Fibroblast of lung (primary cell): ENCODE measurements at regions not wholly inside any gene's neighbourhood (a gene's known extent, or its start where the extent isn't known, plus 50 kb on each side); places are given as distances from the start of the nearest gene placed in this dataset.
"Not testable (repeated sequence)": the region's sequence is repeated elsewhere in the genome, so short reads cannot be mapped to it uniquely, and the experiment has no call there.

Experiments
- DNase-seq, 2 donors: peaks; one replicate each; pipeline versions ENCODE4 v3.0.0 to v3.0.0-alpha.2; 2010; ENCODE audit warnings: low read depth in 2 of 2
- H2AFZ ChIP-seq: 2 replicates; pipeline ENCODE4 v1.5.1; 2012; ENCODE audit warnings: low read length, control low read depth, inconsistent platforms
- H3K27ac ChIP-seq: 2 replicates; pipeline ENCODE4 v1.5.1; 2011; ENCODE audit warnings: low read length, control low read depth; ENCODE audit not compliant: insufficient read depth
- H3K27me3 ChIP-seq: 2 replicates; pipeline ENCODE4 v1.5.1; 2011; ENCODE audit warnings: mild to moderate bottlenecking, low read length; ENCODE audit not compliant: control insufficient read depth, insufficient read depth
- H3K36me3 ChIP-seq: 2 replicates; pipeline ENCODE4 v1.5.1; 2011; ENCODE audit warnings: low read length; ENCODE audit not compliant: control insufficient read depth, insufficient read depth
- H3K4me1 ChIP-seq: 2 replicates; pipeline ENCODE4 v1.5.1; 2011; ENCODE audit warnings: low read length; ENCODE audit not compliant: control insufficient read depth, insufficient read depth; ENCODE audit errors: extremely low read depth
- H3K4me2 ChIP-seq: 2 replicates; pipeline ENCODE4 v1.5.1; 2011; ENCODE audit warnings: low read length, control low read depth; ENCODE audit not compliant: insufficient read depth; ENCODE audit errors: extremely low read depth
- H3K4me3 ChIP-seq, 4 experiments: fragments of 200-600 bp in 1 of 4; sonication (generic) in 1 of 4; replicated peaks in 1 of 4; 2 replicates each; pipeline ENCODE4 v1.5.1; 2011 to 2016; ENCODE audit warnings: low read length in 4 of 4, low read depth in 3 of 4, mild to moderate bottlenecking in 3 of 4, control low read depth in 2 of 4, inconsistent platforms in 1 of 4, mixed read lengths in 1 of 4; ENCODE audit not compliant: insufficient read depth in 1 of 4; ENCODE audit errors: control extremely low read depth in 1 of 4
- H3K79me2 ChIP-seq: 2 replicates; pipeline ENCODE4 v1.5.1; 2012; ENCODE audit warnings: mild to moderate bottlenecking, low read length, inconsistent platforms; ENCODE audit not compliant: control insufficient read depth, insufficient read depth
- H3K9ac ChIP-seq: 2 replicates; pipeline ENCODE4 v1.5.1; 2011; ENCODE audit warnings: mild to moderate bottlenecking, low read length, control low read depth; ENCODE audit not compliant: insufficient read depth
- H3K9me3 ChIP-seq: 2 replicates; pipeline ENCODE4 v1.5.1; 2012; ENCODE audit warnings: low read depth, low read length; ENCODE audit not compliant: control insufficient read depth, insufficient read depth
- H4K20me1 ChIP-seq: 2 replicates; pipeline ENCODE4 v1.5.1; 2011; ENCODE audit warnings: low read length; ENCODE audit not compliant: control insufficient read depth, insufficient read depth; ENCODE audit errors: extremely low read depth
- CTCF ChIP-seq, 2 donors: IDR thresholded peaks in 1 of 2; conservative IDR thresholded peaks in 1 of 2; 1 replicate in 1 of 2; 2 replicates in 1 of 2; pipeline ENCODE4 v1.5.1; 2011 to 2012; ENCODE audit warnings: low read length in 2 of 2, control low read depth in 1 of 2, inconsistent platforms in 1 of 2, low read depth in 1 of 2, mild to moderate bottlenecking in 1 of 2
- EZH2 ChIP-seq: IDR thresholded peaks from 2 replicates; pipeline ENCODE4 v1.5.1; 2012; ENCODE audit warnings: low read length, control low read depth, mild to moderate bottlenecking; ENCODE audit errors: missing control alignments

DNA sequence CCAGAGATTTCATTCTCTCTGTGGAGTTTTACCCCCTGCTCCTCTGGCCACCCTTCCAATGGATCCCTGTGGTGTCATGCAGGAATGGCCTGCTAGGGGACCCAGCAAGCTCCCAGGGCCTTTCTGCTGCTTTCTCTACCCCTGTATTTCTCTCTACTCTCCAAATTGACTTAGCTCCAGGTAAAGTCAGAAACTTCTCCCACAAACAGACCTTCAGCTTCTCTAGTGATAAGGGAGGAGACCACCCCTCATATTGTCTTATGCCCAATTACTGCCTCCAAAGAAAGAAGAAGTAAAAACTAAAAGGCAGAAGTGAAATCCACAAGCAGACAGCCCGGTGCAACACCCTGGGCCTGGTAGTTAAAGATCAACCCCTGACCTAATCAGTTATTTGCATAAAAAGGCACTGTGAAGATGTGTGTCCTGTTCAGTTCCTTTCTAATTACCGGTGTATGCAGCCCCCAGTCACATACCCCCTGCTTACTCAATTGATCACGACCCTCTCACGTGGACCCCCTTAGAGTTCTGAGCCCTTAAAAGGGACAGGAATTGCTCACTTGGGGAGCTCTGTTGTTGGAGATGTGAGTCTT is 104.7 kb upstream of the EPB41L4A start:
- not testable (repeated sequence) for H4K20me1 ChIP-seq, H3K4me3 ChIP-seq, H3K79me2 ChIP-seq, DNase-seq, H3K9ac ChIP-seq, H3K27me3 ChIP-seq, H2AFZ ChIP-seq, H3K4me1 ChIP-seq, H3K36me3 ChIP-seq, H3K9me3 ChIP-seq, H3K4me2 ChIP-seq, H3K27ac ChIP-seq

DNA sequence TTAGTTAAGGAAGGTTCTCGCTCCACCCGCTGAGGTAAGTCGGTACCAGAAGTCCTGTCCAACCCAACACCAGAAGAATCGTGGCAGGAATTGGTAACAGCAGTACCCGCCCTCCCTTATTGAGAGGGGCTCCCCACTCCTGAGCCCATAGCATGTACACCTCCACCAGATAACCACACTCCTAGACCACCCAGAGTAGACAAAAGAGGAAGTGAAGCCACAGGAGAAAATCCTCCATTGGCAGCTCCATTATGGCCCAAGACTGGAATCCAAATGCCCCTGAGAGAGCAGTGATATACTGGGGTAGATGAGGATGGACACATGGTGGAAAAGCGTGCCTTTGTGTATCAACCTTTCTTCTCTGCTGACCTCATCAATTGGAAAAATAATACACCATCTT is 106.1 kb upstream of the EPB41L4A start:
- no peaks in the 10 kb centered on the region for H4K20me1 ChIP-seq
- TF ChIP-seq EZH2: no peak
- TF ChIP-seq CTCF (conservative IDR thresholded peaks at IDR 0.05 in 1 of 2, IDR thresholded peaks at IDR 0.05 in 1 of 2; ENCODE audit: low read depth in 1 of 2, low read length in 2 of 2): no peak
- H2AFZ ChIP-seq: no peak overlapping the region
- no peak for DNase-seq
- no peak overlapping the region for H3K9ac ChIP-seq
- no peaks in the 10 kb centered on the region for H3K9me3 ChIP-seq
- H3K79me2 ChIP-seq: no peaks in the 10 kb centered on the region
- no peak overlapping the region for H3K27ac ChIP-seq
- no peaks in the 10 kb centered on the region for H3K36me3 ChIP-seq
- no peak overlapping the region for H3K4me2 ChIP-seq
- no peaks in the 10 kb centered on the region for H3K4me1 ChIP-seq
- no peaks in the 10 kb centered on the region for H3K27me3 ChIP-seq
- H3K4me3 ChIP-seq: no peak overlapping the region

- H3K36me3 ChIP-seq: no peaks in the 10 kb centered on the region
- no peaks in the 10 kb centered on the region for H3K4me1 ChIP-seq
- H3K9ac ChIP-seq: no peak overlapping the region
Measured at GRCh38 chr5:112528928-112529327, 109.9 kb upstream of the EPB41L4A start.

More at GRCh38 chr5:112528928-112529327, 109.9 kb upstream of the EPB41L4A start:
- Histone ChIP-seq H3K27me3 (no peaks in the 10 kb centered on the region), H3K4me3 (no peak overlapping the region), H3K27ac (no peak overlapping the region), H3K9me3 (no peaks in the 10 kb centered on the region), H4K20me1 (no peaks in the 10 kb centered on the region), H2AFZ (no peak overlapping the region), H3K79me2 (no peaks in the 10 kb centered on the region), H3K4me2 (no peak overlapping the region)
- TF ChIP-seq CTCF (conservative IDR thresholded peaks at IDR 0.05 in 1 of 2, IDR thresholded peaks at IDR 0.05 in 1 of 2; ENCODE audit: low read depth in 1 of 2, low read length in 2 of 2): no peak
- TF ChIP-seq EZH2: no peak
- DNase-seq: no peak
